Neural cell (in vitro differentiated cells): ENCODE measurements at regions not wholly inside any gene's neighbourhood (a gene's known extent, or its start where the extent isn't known, plus 50 kb on each side); places are given as distances from the start of the nearest gene placed in this dataset.

Experiments used
- CTCF ChIP-seq: fragments of 450-650 bp; IDR thresholded peaks from 2 replicates; pipeline ENCODE4 v1.5.1; 2014; ENCODE audit warnings: antibody characterized with exemption, mild to moderate bottlenecking, moderate library complexity; ENCODE audit not compliant: poor library complexity, severe bottlenecking
- EP300 ChIP-seq: fragments of 450-650 bp; conservative IDR thresholded peaks from 2 replicates; pipeline ENCODE4 v1.6.1; 2014; ENCODE audit warnings: antibody characterized with exemption, mild to moderate bottlenecking, moderate library complexity; ENCODE audit not compliant: poor library complexity, severe bottlenecking
- EZH2 ChIP-seq: fragments of 200-600, 300-800 bp; shearing (Covaris generic), sonication (generic); IDR thresholded peaks from 2 replicates; pipeline ENCODE4 v1.6.1; 2014; ENCODE audit warnings: antibody characterized with exemption, low read length, borderline replicate concordance, mild to moderate bottlenecking; ENCODE audit not compliant: insufficient read depth, poor library complexity, severe bottlenecking
- POLR2AphosphoS5 ChIP-seq: IDR thresholded peaks from 2 replicates; pipeline ENCODE4 v1.6.1; 2012
- TAF1 ChIP-seq: IDR thresholded peaks from 2 replicates; pipeline ENCODE4 v1.6.1; 2012; ENCODE audit warnings: low read depth
- TF ChIP-seq, protein P1 (sequence below): IDR thresholded peaks from 2 replicates; pipeline ENCODE4 v1.6.1; 2012; ENCODE audit warnings: borderline replicate concordance

DNA sequence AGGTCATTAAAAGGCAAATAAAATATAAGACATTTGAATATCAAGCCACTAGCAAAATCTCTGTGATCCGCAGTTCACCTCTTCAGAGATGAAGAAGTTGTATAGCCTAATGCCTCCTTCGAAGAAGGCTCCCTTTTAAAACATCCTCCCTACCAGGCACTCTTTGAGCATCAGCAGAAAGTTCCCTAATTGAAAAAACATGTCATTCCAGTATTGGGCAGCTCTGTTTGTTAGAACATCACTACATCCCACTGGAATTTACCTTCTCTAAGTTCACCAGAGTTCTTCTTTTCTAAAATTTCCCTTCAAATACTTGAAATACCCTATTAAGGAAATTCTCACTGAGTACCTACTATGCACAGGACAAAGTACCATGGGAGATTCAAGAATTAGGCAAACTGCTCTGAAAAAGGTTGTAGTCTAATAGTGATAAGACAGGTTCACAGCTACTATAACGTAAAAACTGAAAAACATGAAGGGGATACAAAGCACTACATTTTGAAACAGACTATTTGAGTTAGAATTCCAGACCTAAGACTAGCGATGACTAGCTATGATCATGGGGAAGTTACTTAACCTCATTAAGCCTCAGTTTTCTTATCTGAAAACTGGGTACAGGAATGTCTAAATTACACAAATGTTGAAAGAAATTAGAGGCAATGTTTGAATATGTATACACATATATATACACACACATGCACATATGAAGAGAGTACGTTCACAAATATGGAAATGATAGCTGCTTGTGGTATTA, 128.7 kb downstream of the ELAPOR2 start:
- no peak for TF ChIP-seq CTCF
- TF ChIP-seq TAF1: no peak
- no peak for TF ChIP-seq POLR2AphosphoS5
- no peak for TF ChIP-seq EP300
- TF ChIP-seq EZH2: no peak
- TF ChIP-seq, protein P1, sequence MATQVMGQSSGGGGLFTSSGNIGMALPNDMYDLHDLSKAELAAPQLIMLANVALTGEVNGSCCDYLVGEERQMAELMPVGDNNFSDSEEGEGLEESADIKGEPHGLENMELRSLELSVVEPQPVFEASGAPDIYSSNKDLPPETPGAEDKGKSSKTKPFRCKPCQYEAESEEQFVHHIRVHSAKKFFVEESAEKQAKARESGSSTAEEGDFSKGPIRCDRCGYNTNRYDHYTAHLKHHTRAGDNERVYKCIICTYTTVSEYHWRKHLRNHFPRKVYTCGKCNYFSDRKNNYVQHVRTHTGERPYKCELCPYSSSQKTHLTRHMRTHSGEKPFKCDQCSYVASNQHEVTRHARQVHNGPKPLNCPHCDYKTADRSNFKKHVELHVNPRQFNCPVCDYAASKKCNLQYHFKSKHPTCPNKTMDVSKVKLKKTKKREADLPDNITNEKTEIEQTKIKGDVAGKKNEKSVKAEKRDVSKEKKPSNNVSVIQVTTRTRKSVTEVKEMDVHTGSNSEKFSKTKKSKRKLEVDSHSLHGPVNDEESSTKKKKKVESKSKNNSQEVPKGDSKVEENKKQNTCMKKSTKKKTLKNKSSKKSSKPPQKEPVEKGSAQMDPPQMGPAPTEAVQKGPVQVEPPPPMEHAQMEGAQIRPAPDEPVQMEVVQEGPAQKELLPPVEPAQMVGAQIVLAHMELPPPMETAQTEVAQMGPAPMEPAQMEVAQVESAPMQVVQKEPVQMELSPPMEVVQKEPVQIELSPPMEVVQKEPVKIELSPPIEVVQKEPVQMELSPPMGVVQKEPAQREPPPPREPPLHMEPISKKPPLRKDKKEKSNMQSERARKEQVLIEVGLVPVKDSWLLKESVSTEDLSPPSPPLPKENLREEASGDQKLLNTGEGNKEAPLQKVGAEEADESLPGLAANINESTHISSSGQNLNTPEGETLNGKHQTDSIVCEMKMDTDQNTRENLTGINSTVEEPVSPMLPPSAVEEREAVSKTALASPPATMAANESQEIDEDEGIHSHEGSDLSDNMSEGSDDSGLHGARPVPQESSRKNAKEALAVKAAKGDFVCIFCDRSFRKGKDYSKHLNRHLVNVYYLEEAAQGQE: no peak
